ENCODE measurements at regions not wholly inside any gene's neighbourhood (a gene's known extent, or its start where the extent isn't known, plus 50 kb on each side); places are given as distances from the start of the nearest gene placed in this dataset.

- FAIRE-seq (no peak), DNase-seq (ENCODE audit: insufficient read length, low spot score) (no peak)
- TF ChIP-seq CTCF (IDR thresholded peaks at IDR 0.05; ENCODE audit: insufficient read depth, missing control alignments): no peak
Measured at GRCh38 chr1:39110882-39111281, 84.7 kb downstream of the NDUFS5 start.

GRCh38 chr1:39113109-39113743, 87.1 kb downstream of the NDUFS5 start:
- FAIRE-seq: no peak
- DNase-seq (ENCODE audit: insufficient read length, low spot score): no peak
- no peak for TF ChIP-seq CTCF (IDR thresholded peaks at IDR 0.05; ENCODE audit: insufficient read depth, missing control alignments)

- no peak for TF ChIP-seq CTCF (IDR thresholded peaks at IDR 0.05; ENCODE audit: insufficient read depth, missing control alignments)
- no peak for FAIRE-seq
- no peak for DNase-seq (ENCODE audit: insufficient read length, low spot score)
Measured at GRCh38 chr1:39115271-39116110, 89.0 kb upstream of the MACF1 start.

- FAIRE-seq: no peak
- no peak for TF ChIP-seq CTCF (IDR thresholded peaks at IDR 0.05; ENCODE audit: insufficient read depth, missing control alignments)
- no peak for DNase-seq (ENCODE audit: insufficient read length, low spot score)
Measured at GRCh38 chr1:39116116-39116607, 88.3 kb upstream of the MACF1 start.

GRCh38 chr1:39116860-39117728, 87.4 kb upstream of the MACF1 start:
- FAIRE-seq: no peak
- DNase-seq (ENCODE audit: insufficient read length, low spot score): no peak
- TF ChIP-seq CTCF (IDR thresholded peaks at IDR 0.05; ENCODE audit: insufficient read depth, missing control alignments): no peak

GRCh38 chr1:39117899-39118450, 86.5 kb upstream of the MACF1 start:
- FAIRE-seq: no peak
- TF ChIP-seq CTCF (IDR thresholded peaks at IDR 0.05; ENCODE audit: insufficient read depth, missing control alignments): no peak
- DNase-seq (ENCODE audit: insufficient read length, low spot score): no peak
